GM23248 (cell line): ENCODE measurements at regions not wholly inside any gene's neighbourhood (a gene's known extent, or its start where the extent isn't known, plus 50 kb on each side); places are given as distances from the start of the nearest gene placed in this dataset.
A peak's percentile ranks its signal among the peaks of the same experiment; 100 is the strongest.

Experiments used
- DNase-seq: peaks from one replicate; pipeline ENCODE4 v3.0.0-alpha.2; 2015
- H2AFZ ChIP-seq: fragments of 200-600 bp; sonication (generic); 2 replicates; pipeline ENCODE4 v1.6.1; 2016; ENCODE audit warnings: antibody characterized with exemption
- H3F3A ChIP-seq: fragments of 200-600 bp; sonication (generic); 2 replicates; pipeline ENCODE4 v1.6.1; 2016; ENCODE audit warnings: mild to moderate bottlenecking, antibody characterized with exemption, mixed run types; ENCODE audit not compliant: insufficient read depth
- H3K27ac ChIP-seq: fragments of 200-600 bp; sonication (generic); 2 replicates; pipeline ENCODE4 v1.5.1; 2016; ENCODE audit warnings: mild to moderate bottlenecking
- H3K27me3 ChIP-seq: fragments of 200-600 bp; sonication (generic); replicated peaks from 2 replicates; pipeline ENCODE4 v1.6.1; 2016; ENCODE audit warnings: mild to moderate bottlenecking; ENCODE audit not compliant: insufficient read depth
- H3K36me3 ChIP-seq: fragments of 200-600 bp; sonication (generic); 2 replicates; pipeline ENCODE4 v1.6.1; 2016; ENCODE audit warnings: low read depth, mild to moderate bottlenecking
- H3K4me1 ChIP-seq: fragments of 200-600 bp; sonication (generic); 2 replicates; pipeline ENCODE4 v1.6.1; 2016; ENCODE audit warnings: mild to moderate bottlenecking; ENCODE audit not compliant: insufficient read depth
- H3K4me2 ChIP-seq: fragments of 200-600 bp; sonication (generic); one replicate; pipeline ENCODE4 v1.6.1; 2016; ENCODE audit warnings: mild to moderate bottlenecking; ENCODE audit not compliant: unreplicated experiment
- H3K4me3 ChIP-seq: fragments of 200-600 bp; sonication (generic); 2 replicates; pipeline ENCODE4 v1.5.1; 2016; ENCODE audit warnings: mild to moderate bottlenecking
- H3K79me2 ChIP-seq: fragments of 200-600 bp; sonication (generic); 2 replicates; pipeline ENCODE4 v1.6.1; 2016; ENCODE audit warnings: mild to moderate bottlenecking; ENCODE audit not compliant: insufficient read depth
- H3K9ac ChIP-seq: fragments of 200-600 bp; sonication (generic); 2 replicates; pipeline ENCODE4 v1.6.1; 2016; ENCODE audit warnings: mild to moderate bottlenecking
- H3K9me2 ChIP-seq: fragments of 200-600 bp; sonication (generic); 2 replicates; pipeline ENCODE4 v1.6.1; 2016; ENCODE audit warnings: mixed run types, mild to moderate bottlenecking, moderate library complexity; ENCODE audit not compliant: insufficient read depth
- H3K9me3 ChIP-seq: fragments of 200-600 bp; sonication (generic); one replicate; pipeline ENCODE4 v1.6.1; 2017; ENCODE audit warnings: low read depth
- H4K20me1 ChIP-seq: fragments of 200-600 bp; sonication (generic); 2 replicates; pipeline ENCODE4 v1.6.0; 2016; ENCODE audit not compliant: insufficient read depth
- EZH2 ChIP-seq: fragments of 200-600 bp; sonication (generic); IDR thresholded peaks from 2 replicates; pipeline ENCODE4 v1.6.1; 2018; ENCODE audit warnings: antibody characterized with exemption, mild to moderate bottlenecking; ENCODE audit not compliant: insufficient read depth, poor library complexity, severe bottlenecking
- EZH2phosphoT487 ChIP-seq: fragments of 200-600 bp; sonication (generic); IDR thresholded peaks from 2 replicates; pipeline ENCODE4 v1.6.1; 2018; ENCODE audit warnings: antibody characterized with exemption, moderate library complexity, mild to moderate bottlenecking, low read depth; ENCODE audit not compliant: insufficient read depth
- WGBS, 2 experiments: methylation state at CpG; one replicate each; pipeline ENCODE4 v1.1.6; 2015 to 2017; ENCODE audit warnings: low lambda C conversion rate in 2 of 2, low coverage in 1 of 2; ENCODE audit errors: missing lambda C conversion rate in 2 of 2; 5-methylcytosine and 5-hydroxymethylcytosine counted together
- in situ Hi-C: fragments of 300-500 bp; cut with MboI; formaldehyde crosslinking; loops from 2 replicates; pipeline ENCODE4 v1.15.0; 2020

DNA sequence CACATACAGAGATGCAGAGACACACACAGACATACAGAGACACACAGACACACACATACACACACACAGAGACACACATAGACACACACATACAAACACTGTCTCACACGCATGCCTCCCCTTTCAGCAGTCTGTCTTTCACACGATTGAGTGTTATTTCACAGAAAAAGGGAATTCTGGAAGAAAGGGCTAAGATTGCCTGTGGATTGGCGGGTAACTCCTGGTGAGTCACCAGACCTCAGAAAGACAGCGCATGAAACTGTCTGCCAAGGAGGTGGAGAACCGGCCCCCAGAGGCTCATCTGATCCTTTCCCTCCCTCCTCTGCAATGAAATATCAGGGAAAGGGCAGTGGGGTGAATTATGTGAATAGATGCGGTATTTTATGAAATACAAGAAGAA is 127.2 kb upstream of the GSC start:
- no peaks in the 10 kb centered on the region for H4K20me1 ChIP-seq
- no peak overlapping the region for H2AFZ ChIP-seq
- H3K79me2 ChIP-seq = no peaks in the 10 kb centered on the region
- in situ Hi-C loops = no loop called here
- no peak for TF ChIP-seq EZH2phosphoT487
- TF ChIP-seq EZH2 = no peak
- H3F3A ChIP-seq = no peaks in the 10 kb centered on the region
- H3K27ac ChIP-seq = no peak overlapping the region
- peak; percentile 73 for DNase-seq
- no peaks in the 10 kb centered on the region for H3K36me3 ChIP-seq
- WGBS, 2 experiments = 1 to 4% methylated on average over 6 of the region's 6 CpGs
- H3K9me3 ChIP-seq = no peaks in the 10 kb centered on the region
- no peak overlapping the region for H3K4me2 ChIP-seq
- H3K4me3 ChIP-seq = no peak overlapping the region
- no peaks in the 10 kb centered on the region for H3K9me2 ChIP-seq
- H3K27me3 ChIP-seq = no peaks in the 10 kb centered on the region
- no peak overlapping the region for H3K9ac ChIP-seq
- peaks cover 3% of the 10 kb centered on the region; the same call in 1 of the 2 replicates for H3K4me1 ChIP-seq

DNA sequence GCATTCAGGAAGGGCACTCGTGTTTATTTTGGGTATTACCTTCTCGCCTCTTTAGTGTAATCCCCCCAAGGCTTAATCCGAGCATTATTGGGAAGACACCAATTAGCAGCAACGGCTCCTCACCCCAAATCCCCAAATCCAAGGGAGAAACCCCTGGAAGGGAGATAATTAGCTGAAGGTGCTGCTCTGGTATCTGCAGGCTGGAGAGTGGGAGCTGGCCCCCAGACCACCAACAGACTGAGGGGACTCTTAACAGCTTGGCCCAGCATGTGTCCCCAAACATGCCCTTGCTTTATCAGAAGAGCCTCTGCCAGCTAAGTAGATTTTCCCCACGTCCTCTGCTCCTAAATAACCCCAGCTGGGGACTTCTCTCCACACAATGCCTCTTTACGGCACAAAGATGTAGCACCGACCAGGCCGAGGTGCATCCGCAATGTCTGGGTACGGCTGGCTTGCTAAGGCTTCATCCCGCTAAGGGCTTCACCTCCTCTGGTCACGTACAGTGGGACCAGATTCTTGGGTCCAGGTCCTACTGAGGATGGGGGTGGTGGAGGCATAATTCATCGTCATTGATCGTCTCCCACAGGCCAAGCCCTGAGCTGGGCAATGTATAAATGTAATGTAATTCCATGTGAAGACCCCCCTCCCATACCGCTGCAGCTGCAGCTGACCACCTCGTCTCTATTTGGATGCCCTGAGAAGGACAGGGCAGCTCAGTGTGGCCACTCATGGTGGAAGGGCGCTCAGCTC is 123.7 kb upstream of the GSC start:
- DNase-seq = no peak
- WGBS, 2 experiments = 56 to 61% methylated on average over 17 of the region's 17 CpGs
- H3K9me3 ChIP-seq = no peaks in the 10 kb centered on the region
- no peak overlapping the region for H2AFZ ChIP-seq
- no peaks in the 10 kb centered on the region for H4K20me1 ChIP-seq
- H3K9ac ChIP-seq = no peak overlapping the region
- peaks cover 3% of the 10 kb centered on the region; the same call in 1 of the 2 replicates for H3K4me1 ChIP-seq
- no peaks in the 10 kb centered on the region for H3K36me3 ChIP-seq
- no peak overlapping the region for H3K27ac ChIP-seq
- no peak overlapping the region for H3K4me3 ChIP-seq
- no peaks in the 10 kb centered on the region for H3K79me2 ChIP-seq
- in situ Hi-C loops = no loop called here
- no peak overlapping the region for H3K4me2 ChIP-seq
- no peak for TF ChIP-seq EZH2
- TF ChIP-seq EZH2phosphoT487 = no peak
- H3K9me2 ChIP-seq = no peaks in the 10 kb centered on the region
- H3K27me3 ChIP-seq = no peaks in the 10 kb centered on the region
- no peaks in the 10 kb centered on the region for H3F3A ChIP-seq

DNA sequence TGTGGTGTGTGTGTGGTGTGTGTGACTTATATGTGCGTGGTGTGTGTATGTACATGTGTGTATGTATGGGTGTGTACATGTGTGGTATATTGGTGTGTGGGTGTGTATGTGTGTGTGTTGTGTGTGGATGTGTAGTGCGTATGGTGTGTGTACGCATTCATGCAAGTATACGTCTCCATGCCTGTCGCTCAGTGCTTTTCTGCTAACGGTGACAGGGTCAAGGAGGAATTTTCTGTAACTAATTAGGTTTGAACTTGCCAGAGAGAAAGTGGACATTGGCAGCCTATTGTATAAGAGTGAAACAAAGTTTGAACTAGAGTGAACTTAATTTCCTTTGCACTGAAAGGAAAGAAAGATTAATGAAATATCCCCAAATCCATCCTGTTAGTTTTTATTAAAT is 120.9 kb upstream of the GSC start:
- H4K20me1 ChIP-seq = no peaks in the 10 kb centered on the region
- H3K27ac ChIP-seq = no peak overlapping the region
- H3K4me3 ChIP-seq = no peak overlapping the region
- H3K9ac ChIP-seq = no peak overlapping the region
- H3K79me2 ChIP-seq = no peaks in the 10 kb centered on the region
- TF ChIP-seq EZH2phosphoT487 = no peak
- TF ChIP-seq EZH2 = no peak
- 23% methylated on average over 5 to 6 of the region's 6 CpGs for WGBS, 2 experiments
- in situ Hi-C loops = no loop called here
- H3K27me3 ChIP-seq = no peaks in the 10 kb centered on the region
- no peaks in the 10 kb centered on the region for H3F3A ChIP-seq
- H3K36me3 ChIP-seq = no peaks in the 10 kb centered on the region
- no peaks in the 10 kb centered on the region for H3K4me1 ChIP-seq
- no peak overlapping the region for H3K4me2 ChIP-seq
- no peaks in the 10 kb centered on the region for H3K9me3 ChIP-seq
- DNase-seq = no peak
- H2AFZ ChIP-seq = no peak overlapping the region
- no peaks in the 10 kb centered on the region for H3K9me2 ChIP-seq

DNA sequence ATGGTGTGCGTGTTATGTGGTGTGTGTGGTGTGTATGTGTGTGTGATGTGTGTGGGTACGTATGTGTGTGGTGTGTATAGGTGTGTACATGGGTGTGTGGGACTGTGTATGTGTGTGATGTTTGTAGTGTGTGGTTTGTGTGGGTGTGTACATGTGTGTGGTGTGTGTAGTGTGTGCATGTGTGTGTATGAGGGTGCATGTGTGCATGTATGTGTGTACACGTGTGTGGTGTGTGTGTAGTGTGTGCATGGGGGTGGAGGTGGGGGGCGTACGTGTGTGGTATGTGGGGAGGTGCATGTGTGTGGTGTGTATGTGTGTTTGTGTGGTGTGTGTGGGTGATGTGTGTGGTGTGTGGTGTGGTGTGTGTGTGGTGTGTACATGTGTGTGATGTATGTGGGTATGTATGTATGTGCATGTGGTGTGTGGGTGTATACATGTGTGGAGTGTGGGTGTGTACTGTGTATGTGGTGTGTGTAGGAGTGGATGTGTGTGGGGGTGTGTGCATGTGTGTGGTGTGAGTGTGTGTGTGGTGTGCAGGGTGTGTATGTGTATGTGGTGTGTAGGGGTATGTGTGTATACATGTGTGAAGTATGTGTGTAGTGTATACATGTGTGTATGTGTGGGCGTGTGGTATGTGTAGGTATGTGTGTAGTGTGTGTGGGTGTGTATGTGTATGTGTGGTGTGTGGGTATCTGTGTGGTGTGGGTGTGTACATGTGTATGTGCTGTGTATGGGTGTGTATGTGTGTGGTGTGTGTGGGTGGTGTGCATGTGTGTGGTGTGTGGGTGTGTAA is 119.8 kb upstream of the GSC start:
- H3K4me3 ChIP-seq = no peak overlapping the region
- no peak overlapping the region for H2AFZ ChIP-seq
- H3K4me2 ChIP-seq = no peak overlapping the region
- H3K9ac ChIP-seq = no peak overlapping the region
- WGBS, 2 experiments = 66 to 76% methylated on average over 6 of the region's 6 CpGs
- no peak for TF ChIP-seq EZH2
- TF ChIP-seq EZH2phosphoT487 = no peak
- H3K9me2 ChIP-seq = no peaks in the 10 kb centered on the region
- H3K79me2 ChIP-seq = no peaks in the 10 kb centered on the region
- in situ Hi-C loops = no loop called here
- no peaks in the 10 kb centered on the region for H3K27me3 ChIP-seq
- H3K27ac ChIP-seq = no peak overlapping the region
- DNase-seq = no peak
- no peaks in the 10 kb centered on the region for H3K36me3 ChIP-seq
- no peaks in the 10 kb centered on the region for H3K4me1 ChIP-seq
- H3F3A ChIP-seq = no peaks in the 10 kb centered on the region
- H4K20me1 ChIP-seq = no peaks in the 10 kb centered on the region
- H3K9me3 ChIP-seq = no peaks in the 10 kb centered on the region
